H1 (cell line): ENCODE measurements at regions not wholly inside any gene's neighbourhood (a gene's known extent, or its start where the extent isn't known, plus 50 kb on each side); places are given as distances from the start of the nearest gene placed in this dataset.

Experiments
- HDAC2 ChIP-seq, 2 experiments: fragments of 300-600 bp in 1 of 2; sonication (generic) in 1 of 2; IDR thresholded peaks; 2 replicates each; pipeline ENCODE4 v1.6.1; 2011 to 2012; ENCODE audit warnings: low read depth in 2 of 2, low read length in 2 of 2, mild to moderate bottlenecking in 2 of 2, moderate library complexity in 2 of 2, borderline replicate concordance in 1 of 2, inconsistent platforms in 1 of 2
- MAFK ChIP-seq: IDR thresholded peaks from 2 replicates; pipeline ENCODE4 v1.6.1; 2012; ENCODE audit warnings: low read depth, mild to moderate bottlenecking, improper control_type of control experiment, low read length
- NANOG ChIP-seq: IDR thresholded peaks from 2 replicates; pipeline ENCODE4 v1.6.1; 2011; ENCODE audit warnings: low read length, low read depth, mild to moderate bottlenecking, inconsistent platforms; ENCODE audit not compliant: insufficient read depth, poor library complexity, severe bottlenecking
- RXRA ChIP-seq: IDR thresholded peaks from 2 replicates; pipeline ENCODE4 v1.6.1; 2011; ENCODE audit warnings: low read depth, mild to moderate bottlenecking, low read length, moderate library complexity; ENCODE audit not compliant: insufficient read depth
- SRF ChIP-seq: IDR thresholded peaks from 2 replicates; pipeline ENCODE4 v1.6.1; 2011; ENCODE audit warnings: mild to moderate bottlenecking, low read depth, low read length, moderate library complexity
- YY1 ChIP-seq: IDR thresholded peaks from 2 replicates; pipeline ENCODE4 v1.6.1; 2011; ENCODE audit warnings: low read depth, mild to moderate bottlenecking, low read length
- ZNF274 ChIP-seq: IDR thresholded peaks from 2 replicates; pipeline ENCODE4 v1.7.0; 2012; ENCODE audit warnings: low read length, borderline replicate concordance; ENCODE audit errors: extremely low read depth
- TF ChIP-seq, protein P1 (sequence below): fragments of 300-600 bp; sonication (generic); IDR thresholded peaks from 2 replicates; pipeline ENCODE4 v1.7.1; 2012; ENCODE audit warnings: low read length, moderate library complexity, mild to moderate bottlenecking, inconsistent platforms; ENCODE audit not compliant: insufficient replicate concordance
- TF ChIP-seq, protein P2 (sequence below): IDR thresholded peaks from 2 replicates; pipeline ENCODE4 v1.6.1; 2011; ENCODE audit warnings: low read depth, mild to moderate bottlenecking, low read length; ENCODE audit not compliant: insufficient read depth

DNA sequence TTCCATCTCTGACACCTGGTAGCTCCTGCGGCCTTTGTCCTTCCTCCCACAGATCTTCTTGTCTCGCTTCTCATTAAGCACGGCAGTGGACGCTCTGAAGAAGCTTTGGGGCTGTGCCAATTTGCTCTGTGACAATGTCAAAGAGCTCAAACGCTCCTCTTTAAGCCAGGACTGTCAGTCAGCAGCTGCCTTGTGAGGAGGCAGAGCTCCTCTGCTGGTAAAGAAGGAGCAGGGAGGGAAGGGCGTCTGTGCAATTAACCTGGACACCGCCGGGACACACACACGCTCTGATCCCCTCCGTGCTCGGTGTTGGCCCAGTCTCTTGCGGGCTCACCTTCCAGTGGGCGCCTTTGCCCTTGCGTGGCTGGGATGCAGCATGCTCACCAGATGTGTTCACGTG lies 373.9 kb downstream of the BRD1 start (continued):
- TF ChIP-seq, protein P1, sequence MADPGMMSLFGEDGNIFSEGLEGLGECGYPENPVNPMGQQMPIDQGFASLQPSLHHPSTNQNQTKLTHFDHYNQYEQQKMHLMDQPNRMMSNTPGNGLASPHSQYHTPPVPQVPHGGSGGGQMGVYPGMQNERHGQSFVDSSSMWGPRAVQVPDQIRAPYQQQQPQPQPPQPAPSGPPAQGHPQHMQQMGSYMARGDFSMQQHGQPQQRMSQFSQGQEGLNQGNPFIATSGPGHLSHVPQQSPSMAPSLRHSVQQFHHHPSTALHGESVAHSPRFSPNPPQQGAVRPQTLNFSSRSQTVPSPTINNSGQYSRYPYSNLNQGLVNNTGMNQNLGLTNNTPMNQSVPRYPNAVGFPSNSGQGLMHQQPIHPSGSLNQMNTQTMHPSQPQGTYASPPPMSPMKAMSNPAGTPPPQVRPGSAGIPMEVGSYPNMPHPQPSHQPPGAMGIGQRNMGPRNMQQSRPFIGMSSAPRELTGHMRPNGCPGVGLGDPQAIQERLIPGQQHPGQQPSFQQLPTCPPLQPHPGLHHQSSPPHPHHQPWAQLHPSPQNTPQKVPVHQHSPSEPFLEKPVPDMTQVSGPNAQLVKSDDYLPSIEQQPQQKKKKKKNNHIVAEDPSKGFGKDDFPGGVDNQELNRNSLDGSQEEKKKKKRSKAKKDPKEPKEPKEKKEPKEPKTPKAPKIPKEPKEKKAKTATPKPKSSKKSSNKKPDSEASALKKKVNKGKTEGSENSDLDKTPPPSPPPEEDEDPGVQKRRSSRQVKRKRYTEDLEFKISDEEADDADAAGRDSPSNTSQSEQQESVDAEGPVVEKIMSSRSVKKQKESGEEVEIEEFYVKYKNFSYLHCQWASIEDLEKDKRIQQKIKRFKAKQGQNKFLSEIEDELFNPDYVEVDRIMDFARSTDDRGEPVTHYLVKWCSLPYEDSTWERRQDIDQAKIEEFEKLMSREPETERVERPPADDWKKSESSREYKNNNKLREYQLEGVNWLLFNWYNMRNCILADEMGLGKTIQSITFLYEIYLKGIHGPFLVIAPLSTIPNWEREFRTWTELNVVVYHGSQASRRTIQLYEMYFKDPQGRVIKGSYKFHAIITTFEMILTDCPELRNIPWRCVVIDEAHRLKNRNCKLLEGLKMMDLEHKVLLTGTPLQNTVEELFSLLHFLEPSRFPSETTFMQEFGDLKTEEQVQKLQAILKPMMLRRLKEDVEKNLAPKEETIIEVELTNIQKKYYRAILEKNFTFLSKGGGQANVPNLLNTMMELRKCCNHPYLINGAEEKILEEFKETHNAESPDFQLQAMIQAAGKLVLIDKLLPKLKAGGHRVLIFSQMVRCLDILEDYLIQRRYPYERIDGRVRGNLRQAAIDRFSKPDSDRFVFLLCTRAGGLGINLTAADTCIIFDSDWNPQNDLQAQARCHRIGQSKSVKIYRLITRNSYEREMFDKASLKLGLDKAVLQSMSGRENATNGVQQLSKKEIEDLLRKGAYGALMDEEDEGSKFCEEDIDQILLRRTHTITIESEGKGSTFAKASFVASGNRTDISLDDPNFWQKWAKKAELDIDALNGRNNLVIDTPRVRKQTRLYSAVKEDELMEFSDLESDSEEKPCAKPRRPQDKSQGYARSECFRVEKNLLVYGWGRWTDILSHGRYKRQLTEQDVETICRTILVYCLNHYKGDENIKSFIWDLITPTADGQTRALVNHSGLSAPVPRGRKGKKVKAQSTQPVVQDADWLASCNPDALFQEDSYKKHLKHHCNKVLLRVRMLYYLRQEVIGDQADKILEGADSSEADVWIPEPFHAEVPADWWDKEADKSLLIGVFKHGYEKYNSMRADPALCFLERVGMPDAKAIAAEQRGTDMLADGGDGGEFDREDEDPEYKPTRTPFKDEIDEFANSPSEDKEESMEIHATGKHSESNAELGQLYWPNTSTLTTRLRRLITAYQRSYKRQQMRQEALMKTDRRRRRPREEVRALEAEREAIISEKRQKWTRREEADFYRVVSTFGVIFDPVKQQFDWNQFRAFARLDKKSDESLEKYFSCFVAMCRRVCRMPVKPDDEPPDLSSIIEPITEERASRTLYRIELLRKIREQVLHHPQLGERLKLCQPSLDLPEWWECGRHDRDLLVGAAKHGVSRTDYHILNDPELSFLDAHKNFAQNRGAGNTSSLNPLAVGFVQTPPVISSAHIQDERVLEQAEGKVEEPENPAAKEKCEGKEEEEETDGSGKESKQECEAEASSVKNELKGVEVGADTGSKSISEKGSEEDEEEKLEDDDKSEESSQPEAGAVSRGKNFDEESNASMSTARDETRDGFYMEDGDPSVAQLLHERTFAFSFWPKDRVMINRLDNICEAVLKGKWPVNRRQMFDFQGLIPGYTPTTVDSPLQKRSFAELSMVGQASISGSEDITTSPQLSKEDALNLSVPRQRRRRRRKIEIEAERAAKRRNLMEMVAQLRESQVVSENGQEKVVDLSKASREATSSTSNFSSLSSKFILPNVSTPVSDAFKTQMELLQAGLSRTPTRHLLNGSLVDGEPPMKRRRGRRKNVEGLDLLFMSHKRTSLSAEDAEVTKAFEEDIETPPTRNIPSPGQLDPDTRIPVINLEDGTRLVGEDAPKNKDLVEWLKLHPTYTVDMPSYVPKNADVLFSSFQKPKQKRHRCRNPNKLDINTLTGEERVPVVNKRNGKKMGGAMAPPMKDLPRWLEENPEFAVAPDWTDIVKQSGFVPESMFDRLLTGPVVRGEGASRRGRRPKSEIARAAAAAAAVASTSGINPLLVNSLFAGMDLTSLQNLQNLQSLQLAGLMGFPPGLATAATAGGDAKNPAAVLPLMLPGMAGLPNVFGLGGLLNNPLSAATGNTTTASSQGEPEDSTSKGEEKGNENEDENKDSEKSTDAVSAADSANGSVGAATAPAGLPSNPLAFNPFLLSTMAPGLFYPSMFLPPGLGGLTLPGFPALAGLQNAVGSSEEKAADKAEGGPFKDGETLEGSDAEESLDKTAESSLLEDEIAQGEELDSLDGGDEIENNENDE = no peak
- TF ChIP-seq ZNF274 (no peak), MAFK (no peak), SRF (no peak), YY1 (no peak), HDAC2 (IDR thresholded peaks at IDR 0.05; ENCODE audit: borderline replicate concordance in 1 of 2, low read depth in 2 of 2, low read length in 2 of 2) (no peak), RXRA (no peak), NANOG (no peak)
- TF ChIP-seq, protein P2, sequence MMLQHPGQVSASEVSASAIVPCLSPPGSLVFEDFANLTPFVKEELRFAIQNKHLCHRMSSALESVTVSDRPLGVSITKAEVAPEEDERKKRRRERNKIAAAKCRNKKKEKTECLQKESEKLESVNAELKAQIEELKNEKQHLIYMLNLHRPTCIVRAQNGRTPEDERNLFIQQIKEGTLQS = no peak
